HG03066 (cell line): ENCODE measurements at regions not wholly inside any gene's neighbourhood (a gene's known extent, or its start where the extent isn't known, plus 50 kb on each side); places are given as distances from the start of the nearest gene placed in this dataset.

Source experiments
- ATAC-seq: cut with Tn5 transposase; IDR thresholded peaks from one replicate; pipeline ENCODE4 v1.9.1; 2021; ENCODE audit warnings: low read depth; ENCODE audit not compliant: unreplicated experiment

GRCh38 chr2:65722028-65722778 lies 289.8 kb upstream of the SPRED2 start:
- ATAC-seq, result no peak

- ATAC-seq, result no peak
Measured at GRCh38 chr2:65716698-65717097, 284.3 kb upstream of the SPRED2 start.

GRCh38 chr2:65715323-65715722 lies 282.9 kb upstream of the SPRED2 start:
- no peak for ATAC-seq

GRCh38 chr2:65714866-65715265 lies 282.5 kb upstream of the SPRED2 start:
- no peak for ATAC-seq

- ATAC-seq, result no peak
Measured at GRCh38 chr2:65711863-65712262, 279.5 kb upstream of the SPRED2 start.

- no peak for ATAC-seq
Measured at GRCh38 chr2:65710779-65711295, 278.4 kb upstream of the SPRED2 start.

- ATAC-seq, result no peak
Measured at GRCh38 chr2:65710356-65710755, 278.0 kb upstream of the SPRED2 start.

GRCh38 chr2:65708086-65708485 lies 275.7 kb upstream of the SPRED2 start:
- no peak for ATAC-seq

- ATAC-seq, result no peak
Measured at GRCh38 chr2:65706411-65706810, 274.0 kb upstream of the SPRED2 start.

GRCh38 chr2:65701191-65701590 lies 268.8 kb upstream of the SPRED2 start:
- no peak for ATAC-seq

- ATAC-seq, result no peak
Measured at GRCh38 chr2:65700720-65701119, 268.3 kb upstream of the SPRED2 start.

- ATAC-seq, result no peak
Measured at GRCh38 chr2:65700004-65700651, 267.7 kb upstream of the SPRED2 start.

- ATAC-seq, result no peak
Measured at GRCh38 chr2:65691816-65692215, 259.4 kb upstream of the SPRED2 start.

- ATAC-seq, result no peak
Measured at GRCh38 chr2:65688141-65688886, 255.9 kb upstream of the SPRED2 start.

GRCh38 chr2:65687614-65688013 lies 255.2 kb upstream of the SPRED2 start:
- no peak for ATAC-seq

- no peak for ATAC-seq
Measured at GRCh38 chr2:65686928-65687521, 254.6 kb upstream of the SPRED2 start.

- no peak for ATAC-seq
Measured at GRCh38 chr2:65681503-65681902, 249.1 kb upstream of the SPRED2 start.

- no peak for ATAC-seq
Measured at GRCh38 chr2:65678779-65679391, 246.5 kb upstream of the SPRED2 start.

GRCh38 chr2:65675350-65675749 lies 243.0 kb upstream of the SPRED2 start:
- ATAC-seq, result no peak

GRCh38 chr2:65671670-65672242 lies 239.4 kb upstream of the SPRED2 start:
- no peak for ATAC-seq
